Nephron progenitor cell (in vitro differentiated cells): ENCODE measurements at regions not wholly inside any gene's neighbourhood (a gene's known extent, or its start where the extent isn't known, plus 50 kb on each side); places are given as distances from the start of the nearest gene placed in this dataset.
"Not testable (repeated sequence)": the region's sequence is repeated elsewhere in the genome, so short reads cannot be mapped to it uniquely, and the experiment has no call there.

Experiments used
- DNase-seq: peaks from one replicate; pipeline ENCODE4 v3.0.0; 2021
- H3K27ac Mint-ChIP-seq: 2 replicates; pipeline ENCODE4 v1.8.0; 2021; ENCODE audit warnings: mild to moderate bottlenecking, moderate library complexity, mixed read lengths
- H3K27me3 Mint-ChIP-seq: 2 replicates; pipeline ENCODE4 v1.8.0; 2021; ENCODE audit warnings: mild to moderate bottlenecking, low read depth, mixed read lengths; ENCODE audit not compliant: poor library complexity
- H3K36me3 Mint-ChIP-seq: 2 replicates; pipeline ENCODE4 v1.8.0; 2021; ENCODE audit warnings: low read depth, mixed read lengths
- H3K4me1 Mint-ChIP-seq: 2 replicates; pipeline ENCODE4 v1.8.0; 2021; ENCODE audit warnings: mixed read lengths
- H3K4me3 Mint-ChIP-seq: 2 replicates; pipeline ENCODE4 v1.8.0; 2021; ENCODE audit warnings: mild to moderate bottlenecking, moderate library complexity, mixed read lengths
- H3K9me3 Mint-ChIP-seq: 2 replicates; pipeline ENCODE4 v1.8.0; 2021; ENCODE audit warnings: mild to moderate bottlenecking, moderate library complexity, mixed read lengths
- TF ChIP-seq, protein P1 (sequence below): fragments of 200-600 bp; sonication (generic); IDR thresholded peaks from 2 replicates; pipeline ENCODE4 v1.5.0; 2021; ENCODE audit warnings: antibody characterized with exemption

- no peaks in the 10 kb centered on the region for H3K36me3 Mint-ChIP-seq
- TF ChIP-seq, protein P1, sequence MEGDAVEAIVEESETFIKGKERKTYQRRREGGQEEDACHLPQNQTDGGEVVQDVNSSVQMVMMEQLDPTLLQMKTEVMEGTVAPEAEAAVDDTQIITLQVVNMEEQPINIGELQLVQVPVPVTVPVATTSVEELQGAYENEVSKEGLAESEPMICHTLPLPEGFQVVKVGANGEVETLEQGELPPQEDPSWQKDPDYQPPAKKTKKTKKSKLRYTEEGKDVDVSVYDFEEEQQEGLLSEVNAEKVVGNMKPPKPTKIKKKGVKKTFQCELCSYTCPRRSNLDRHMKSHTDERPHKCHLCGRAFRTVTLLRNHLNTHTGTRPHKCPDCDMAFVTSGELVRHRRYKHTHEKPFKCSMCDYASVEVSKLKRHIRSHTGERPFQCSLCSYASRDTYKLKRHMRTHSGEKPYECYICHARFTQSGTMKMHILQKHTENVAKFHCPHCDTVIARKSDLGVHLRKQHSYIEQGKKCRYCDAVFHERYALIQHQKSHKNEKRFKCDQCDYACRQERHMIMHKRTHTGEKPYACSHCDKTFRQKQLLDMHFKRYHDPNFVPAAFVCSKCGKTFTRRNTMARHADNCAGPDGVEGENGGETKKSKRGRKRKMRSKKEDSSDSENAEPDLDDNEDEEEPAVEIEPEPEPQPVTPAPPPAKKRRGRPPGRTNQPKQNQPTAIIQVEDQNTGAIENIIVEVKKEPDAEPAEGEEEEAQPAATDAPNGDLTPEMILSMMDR, result no peak
- H3K27ac Mint-ChIP-seq, result no peak overlapping the region
- no peaks in the 10 kb centered on the region for H3K4me1 Mint-ChIP-seq
- H3K27me3 Mint-ChIP-seq, result peaks cover 13% of the 10 kb centered on the region
- no peak overlapping the region for H3K4me3 Mint-ChIP-seq
- peaks cover 29% of the 10 kb centered on the region for H3K9me3 Mint-ChIP-seq
- DNase-seq, result no peak
These were observed 117.6 kb upstream of the GPR101 start for GRCh38 chrX:137151403-137151802.

DNA sequence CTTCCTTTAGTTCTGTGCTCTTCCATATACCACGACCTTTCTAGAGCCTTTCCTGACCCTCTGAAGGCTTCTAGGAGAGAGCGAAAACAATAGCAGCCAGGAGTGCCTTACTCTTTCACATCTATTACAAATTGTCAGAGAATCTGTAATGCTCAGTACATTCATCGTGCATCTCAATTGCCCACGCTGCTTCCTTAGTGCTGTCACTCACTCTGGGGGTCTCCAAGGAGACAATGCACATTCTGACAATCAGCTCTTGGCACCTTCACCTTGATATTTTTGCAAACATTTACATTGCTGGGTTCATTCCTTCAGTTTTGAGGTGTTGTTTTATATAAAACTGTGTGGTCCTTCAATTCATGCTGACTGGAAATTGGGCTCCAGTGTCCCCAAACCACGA is 110.1 kb upstream of the GPR101 start:
- Mint-ChIP-seq H3K9me3 (peaks cover 22% of the 10 kb centered on the region), H3K27ac (no peak overlapping the region), H3K36me3 (no peaks in the 10 kb centered on the region), H3K27me3 (no peaks in the 10 kb centered on the region), H3K4me1 (no peaks in the 10 kb centered on the region), H3K4me3 (no peak overlapping the region)
- DNase-seq, result no peak
- TF ChIP-seq, protein P1, result no peak

GRCh38 chrX:137122651-137123050 is 88.9 kb upstream of the GPR101 start:
- H3K4me1 Mint-ChIP-seq, H3K4me3 Mint-ChIP-seq, H3K27me3 Mint-ChIP-seq, H3K27ac Mint-ChIP-seq, DNase-seq, H3K36me3 Mint-ChIP-seq: not testable (repeated sequence)
- H3K9me3 Mint-ChIP-seq, result peaks cover 67% of the 10 kb centered on the region

DNA sequence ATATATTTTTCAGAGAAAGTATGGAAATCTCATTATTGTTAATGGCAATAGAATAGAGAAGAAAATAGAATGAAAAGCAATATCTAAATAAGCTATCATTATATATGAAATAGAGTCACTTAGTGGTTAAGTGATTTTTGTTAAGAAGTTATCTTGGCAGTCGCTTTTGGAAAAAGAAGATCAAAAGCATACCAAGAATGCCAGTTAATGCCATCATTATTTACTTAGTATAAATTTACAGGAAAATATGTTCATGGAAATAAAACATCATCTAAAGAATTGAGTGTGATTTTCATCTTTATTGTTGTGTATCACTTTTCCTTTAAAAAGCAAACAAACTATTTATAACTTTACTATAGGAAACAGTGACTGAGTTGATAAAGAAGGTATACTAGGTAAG is 85.3 kb upstream of the GPR101 start:
- Mint-ChIP-seq H3K27me3 (no peaks in the 10 kb centered on the region), H3K27ac (no peak overlapping the region), H3K36me3 (no peaks in the 10 kb centered on the region), H3K4me3 (no peak overlapping the region), H3K9me3 (peaks cover 41% of the 10 kb centered on the region), H3K4me1 (no peaks in the 10 kb centered on the region)
- no peak for DNase-seq
- TF ChIP-seq, protein P1, result no peak

DNA sequence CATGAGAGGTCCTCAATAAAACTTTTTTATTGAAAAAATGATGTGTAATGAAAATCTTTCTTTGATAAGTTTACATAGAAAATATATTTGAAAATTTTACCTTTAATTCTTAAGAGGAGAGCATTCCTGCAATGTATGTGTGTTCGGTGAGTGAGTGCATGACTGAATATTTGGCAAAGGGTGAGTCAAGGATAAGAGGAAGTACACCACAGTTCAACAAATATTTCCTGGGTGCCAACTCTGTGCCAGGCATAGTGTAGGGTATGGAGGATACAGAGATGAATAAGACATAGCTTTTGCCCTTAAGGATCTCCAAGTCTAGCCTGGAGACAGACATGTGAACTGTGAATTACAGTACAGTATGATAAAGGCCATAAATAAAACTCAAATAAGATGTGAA is 84.7 kb upstream of the GPR101 start:
- Mint-ChIP-seq H3K27me3 (no peaks in the 10 kb centered on the region), H3K27ac (no peak overlapping the region), H3K4me3 (no peak overlapping the region), H3K36me3 (no peaks in the 10 kb centered on the region), H3K4me1 (no peaks in the 10 kb centered on the region), H3K9me3 (peaks cover 36% of the 10 kb centered on the region)
- TF ChIP-seq, protein P1, result no peak
- no peak for DNase-seq

DNA sequence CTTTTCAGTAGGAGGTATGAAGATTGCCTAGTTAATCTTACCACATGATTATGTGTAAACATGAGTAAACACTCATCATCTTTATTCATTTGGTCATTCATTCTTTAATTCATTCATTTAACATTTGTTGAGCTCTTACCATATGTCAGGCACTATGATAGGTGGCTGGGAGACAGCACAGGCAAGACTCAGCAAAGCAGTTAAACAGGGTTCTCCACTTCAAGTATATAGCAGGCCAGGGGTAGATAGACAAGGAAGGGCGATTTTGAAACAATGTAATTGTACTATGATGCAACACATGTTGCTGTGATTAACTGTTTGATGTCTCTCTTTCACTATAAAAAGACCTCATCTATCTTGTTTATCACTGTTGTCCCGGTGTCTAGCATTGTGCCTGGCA is 84.3 kb upstream of the GPR101 start:
- no peak overlapping the region for H3K27ac Mint-ChIP-seq
- peaks cover 37% of the 10 kb centered on the region for H3K9me3 Mint-ChIP-seq
- no peaks in the 10 kb centered on the region for H3K27me3 Mint-ChIP-seq
- no peak for DNase-seq
- H3K4me1 Mint-ChIP-seq, result no peaks in the 10 kb centered on the region
- H3K36me3 Mint-ChIP-seq, result no peaks in the 10 kb centered on the region
- H3K4me3 Mint-ChIP-seq, result no peak overlapping the region
- TF ChIP-seq, protein P1, result no peak

DNA sequence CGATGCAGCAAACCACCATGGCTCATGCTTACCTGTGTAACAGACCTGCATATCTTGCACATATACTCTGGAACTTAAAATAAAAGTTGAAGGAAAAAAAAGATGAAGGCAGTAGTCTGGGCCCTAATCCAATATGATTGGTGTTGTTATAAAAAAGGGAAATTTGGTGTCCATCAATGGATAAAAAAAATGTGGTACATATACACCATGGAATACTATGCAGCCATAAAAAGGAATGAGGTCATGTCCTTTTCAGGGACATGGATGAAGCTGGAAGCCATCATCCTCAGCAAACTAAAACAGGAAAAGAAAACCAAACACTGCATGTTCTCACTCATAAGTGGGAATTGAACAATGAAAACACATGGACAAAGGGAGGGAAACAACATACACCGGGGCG is 74.1 kb upstream of the GPR101 start:
- peaks cover 35% of the 10 kb centered on the region for H3K9me3 Mint-ChIP-seq
- H3K4me3 Mint-ChIP-seq, H3K4me1 Mint-ChIP-seq, H3K36me3 Mint-ChIP-seq, DNase-seq, H3K27ac Mint-ChIP-seq, H3K27me3 Mint-ChIP-seq: not testable (repeated sequence)
